Dedifferentiated amniotic fluid mesenchymal stem cell (primary cell): ENCODE measurements at regions not wholly inside any gene's neighbourhood (a gene's known extent, or its start where the extent isn't known, plus 50 kb on each side); places are given as distances from the start of the nearest gene placed in this dataset.

ENCODE experiments used
- DNase-seq: peaks from one replicate; pipeline ENCODE4 v3.0.0-alpha.2; 2016; ENCODE audit errors: extremely low spot score

GRCh38 chr7:41294556-41295454 lies 408.1 kb downstream of the INHBA start:
- DNase-seq = no peak

GRCh38 chr7:41292487-41292886 lies 410.4 kb downstream of the INHBA start:
- DNase-seq = no peak

GRCh38 chr7:41287559-41288335 lies 415.1 kb downstream of the INHBA start:
- no peak for DNase-seq

- no peak for DNase-seq
Measured at GRCh38 chr7:41280491-41280890, 422.4 kb downstream of the INHBA start.

GRCh38 chr7:41277561-41277960 lies 425.3 kb downstream of the INHBA start:
- no peak for DNase-seq

GRCh38 chr7:41275255-41275654 lies 427.6 kb downstream of the INHBA start:
- DNase-seq = no peak

- no peak for DNase-seq
Measured at GRCh38 chr7:41274179-41274578, 428.7 kb downstream of the INHBA start.

- DNase-seq = no peak
Measured at GRCh38 chr7:41272664-41273063, 430.2 kb downstream of the INHBA start.

- no peak for DNase-seq
Measured at GRCh38 chr7:41268878-41269277, 434.0 kb downstream of the INHBA start.

GRCh38 chr7:41261080-41261479 lies 441.8 kb downstream of the INHBA start:
- no peak for DNase-seq

- DNase-seq = no peak
Measured at GRCh38 chr7:41257660-41258059, 445.2 kb downstream of the INHBA start.

- no peak for DNase-seq
Measured at GRCh38 chr7:41256186-41256945, 446.5 kb downstream of the INHBA start.

GRCh38 chr7:41255716-41256115 lies 447.2 kb downstream of the INHBA start:
- no peak for DNase-seq

GRCh38 chr7:41255113-41255512 lies 447.8 kb downstream of the INHBA start:
- no peak for DNase-seq

- DNase-seq = no peak
Measured at GRCh38 chr7:41252957-41253356, 449.9 kb downstream of the INHBA start.

- no peak for DNase-seq
Measured at GRCh38 chr7:41252551-41252950, 450.3 kb downstream of the INHBA start.

GRCh38 chr7:41247143-41247865 lies 455.6 kb downstream of the INHBA start:
- DNase-seq = no peak

GRCh38 chr7:41245916-41246315 lies 457.0 kb downstream of the INHBA start:
- no peak for DNase-seq

GRCh38 chr7:41244246-41244645 lies 458.6 kb downstream of the INHBA start:
- DNase-seq = no peak

GRCh38 chr7:41241641-41242040 lies 461.2 kb downstream of the INHBA start:
- DNase-seq = no peak

GRCh38 chr7:41239596-41239995 lies 463.3 kb downstream of the INHBA start:
- no peak for DNase-seq
